Calu3 (cell line): ENCODE measurements at regions not wholly inside any gene's neighbourhood (a gene's known extent, or its start where the extent isn't known, plus 50 kb on each side); places are given as distances from the start of the nearest gene placed in this dataset.

Experiments
- BruUV-seq: library from RNA; stranded (reverse); fragments of 400-500 nt; replicated peaks from 2 replicates; lab custom pipeline; 2021; lab: Mats Ljungman, UMichigan
- CTCF ChIA-PET: fragments of 300-600 bp; sonication (Branson Sonifier 250); formaldehyde crosslinking; loops from one replicate; lab custom pipeline; 2022; ENCODE audit warnings: antibody characterized with exemption; lab: Charles Lee
- DNase-seq: peaks from one replicate; pipeline ENCODE4 v3.0.0; 2022
- H3K27ac Mint-ChIP-seq: one replicate; pipeline ENCODE4 v1.8.0; 2022; ENCODE audit warnings: mixed read lengths; ENCODE audit not compliant: unreplicated experiment
- H3K27me3 Mint-ChIP-seq: one replicate; pipeline ENCODE4 v1.8.0; 2022; ENCODE audit warnings: mixed read lengths; ENCODE audit not compliant: unreplicated experiment
- H3K36me3 Mint-ChIP-seq: one replicate; pipeline ENCODE4 v1.8.0; 2022; ENCODE audit warnings: mild to moderate bottlenecking, moderate library complexity, mixed read lengths; ENCODE audit not compliant: insufficient read depth, unreplicated experiment
- H3K4me1 Mint-ChIP-seq: one replicate; pipeline ENCODE4 v1.8.0; 2022; ENCODE audit warnings: mild to moderate bottlenecking, low read depth, mixed read lengths; ENCODE audit not compliant: unreplicated experiment
- H3K4me3 Mint-ChIP-seq: one replicate; pipeline ENCODE4 v1.8.0; 2022; ENCODE audit warnings: mild to moderate bottlenecking, low read depth, moderate library complexity, mixed read lengths; ENCODE audit not compliant: unreplicated experiment
- H3K9me3 Mint-ChIP-seq: one replicate; pipeline ENCODE4 v1.8.0; 2022; ENCODE audit warnings: low read depth, mixed read lengths; ENCODE audit not compliant: unreplicated experiment
- intact Hi-C: fragments of 100-400 bp; cut with micrococcal nuclease; formaldehyde crosslinking; loops from one replicate; pipeline ENCODE4 v1.10.0; 2022; ENCODE audit not compliant: unreplicated experiment
- TF ChIP-seq, protein P1 (sequence below): fragments of 200-600 bp; IDR thresholded peaks from one replicate; pipeline ENCODE4 v1.8.0; 2022; ENCODE audit warnings: antibody characterized with exemption; ENCODE audit not compliant: unreplicated experiment

DNA sequence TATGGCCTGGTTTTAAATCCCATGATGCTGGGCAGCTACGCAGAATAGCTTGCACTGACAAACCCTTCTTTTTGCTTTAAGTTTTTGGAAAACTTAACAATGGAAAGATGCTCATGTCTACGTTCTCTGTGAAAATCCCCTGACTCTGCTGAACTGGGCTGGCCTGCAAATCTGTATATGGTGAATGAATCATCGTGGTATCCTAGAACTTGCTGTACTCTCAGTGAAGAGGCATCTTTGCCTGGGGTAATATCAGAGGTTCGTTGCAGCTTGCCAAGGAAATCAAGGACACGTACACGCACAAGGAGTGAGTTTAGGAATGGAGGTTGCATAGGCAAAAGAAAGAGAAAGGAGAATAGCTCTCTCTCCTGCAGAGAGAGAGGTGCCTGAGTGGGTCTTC, 382.0 kb upstream of the ADARB2 start:
- BruUV-seq = no TSS peak
- Mint-ChIP-seq H3K4me1 (no peaks in the 10 kb centered on the region), H3K4me3 (no peak overlapping the region), H3K27me3 (no peaks in the 10 kb centered on the region), H3K27ac (no peak overlapping the region), H3K9me3 (peaks cover 6% of the 10 kb centered on the region), H3K36me3 (no peaks in the 10 kb centered on the region)
- CTCF ChIA-PET = no interaction called here
- no peak for DNase-seq
- intact Hi-C loops = no loop called here
- TF ChIP-seq, protein P1, sequence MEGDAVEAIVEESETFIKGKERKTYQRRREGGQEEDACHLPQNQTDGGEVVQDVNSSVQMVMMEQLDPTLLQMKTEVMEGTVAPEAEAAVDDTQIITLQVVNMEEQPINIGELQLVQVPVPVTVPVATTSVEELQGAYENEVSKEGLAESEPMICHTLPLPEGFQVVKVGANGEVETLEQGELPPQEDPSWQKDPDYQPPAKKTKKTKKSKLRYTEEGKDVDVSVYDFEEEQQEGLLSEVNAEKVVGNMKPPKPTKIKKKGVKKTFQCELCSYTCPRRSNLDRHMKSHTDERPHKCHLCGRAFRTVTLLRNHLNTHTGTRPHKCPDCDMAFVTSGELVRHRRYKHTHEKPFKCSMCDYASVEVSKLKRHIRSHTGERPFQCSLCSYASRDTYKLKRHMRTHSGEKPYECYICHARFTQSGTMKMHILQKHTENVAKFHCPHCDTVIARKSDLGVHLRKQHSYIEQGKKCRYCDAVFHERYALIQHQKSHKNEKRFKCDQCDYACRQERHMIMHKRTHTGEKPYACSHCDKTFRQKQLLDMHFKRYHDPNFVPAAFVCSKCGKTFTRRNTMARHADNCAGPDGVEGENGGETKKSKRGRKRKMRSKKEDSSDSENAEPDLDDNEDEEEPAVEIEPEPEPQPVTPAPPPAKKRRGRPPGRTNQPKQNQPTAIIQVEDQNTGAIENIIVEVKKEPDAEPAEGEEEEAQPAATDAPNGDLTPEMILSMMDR = no peak

DNA sequence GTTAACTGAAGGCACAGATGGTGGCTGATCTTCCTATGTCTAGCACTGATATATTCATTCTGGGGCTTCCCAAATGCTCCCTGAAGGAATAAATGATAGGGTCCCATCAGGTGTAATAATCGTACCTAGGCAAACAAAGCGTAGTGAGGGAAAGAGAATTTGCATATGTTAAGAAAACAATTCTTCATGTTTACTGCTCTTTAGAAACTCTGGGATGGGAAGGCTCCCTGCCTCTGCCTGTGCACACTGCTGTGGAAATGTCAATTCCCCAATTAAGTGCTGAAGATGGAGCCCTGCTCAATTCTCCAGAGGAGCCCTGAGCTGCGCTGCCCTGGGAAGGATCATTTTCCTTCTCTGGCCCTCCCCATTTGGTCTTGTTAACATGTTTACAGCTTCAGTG, 380.9 kb upstream of the ADARB2 start:
- no peaks in the 10 kb centered on the region for H3K4me1 Mint-ChIP-seq
- CTCF ChIA-PET = no interaction called here
- no peak for DNase-seq
- no peak overlapping the region for H3K4me3 Mint-ChIP-seq
- H3K27ac Mint-ChIP-seq = no peak overlapping the region
- BruUV-seq = no TSS peak
- peaks cover 6% of the 10 kb centered on the region for H3K9me3 Mint-ChIP-seq
- intact Hi-C loops = no loop called here
- TF ChIP-seq, protein P1 = no peak
- H3K27me3 Mint-ChIP-seq = no peaks in the 10 kb centered on the region
- no peaks in the 10 kb centered on the region for H3K36me3 Mint-ChIP-seq

DNA sequence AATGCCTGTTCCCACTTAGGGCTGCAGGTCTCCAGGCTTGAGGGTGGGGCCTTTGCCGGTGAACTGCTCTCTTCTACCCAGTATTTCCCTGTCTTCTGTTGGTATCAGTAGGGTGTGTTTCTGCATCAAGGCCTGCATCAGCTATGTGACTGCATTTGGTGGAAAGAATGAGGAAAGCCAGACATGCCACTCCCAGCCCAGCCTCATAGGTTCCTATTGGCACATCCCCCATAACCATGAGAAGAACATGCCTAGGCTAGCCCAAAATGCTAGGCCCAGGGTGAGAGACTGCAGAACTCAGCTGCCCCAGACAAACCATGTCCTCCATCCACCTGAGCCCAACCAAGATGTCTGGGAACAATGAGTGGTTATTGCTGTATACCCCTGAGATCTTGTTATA, 380.3 kb upstream of the ADARB2 start:
- TF ChIP-seq, protein P1 = no peak
- H3K9me3 Mint-ChIP-seq = peaks cover 6% of the 10 kb centered on the region
- CTCF ChIA-PET = no interaction called here
- H3K36me3 Mint-ChIP-seq = no peaks in the 10 kb centered on the region
- no peak overlapping the region for H3K4me3 Mint-ChIP-seq
- DNase-seq = no peak
- no peak overlapping the region for H3K27ac Mint-ChIP-seq
- no peaks in the 10 kb centered on the region for H3K27me3 Mint-ChIP-seq
- BruUV-seq = no TSS peak
- no peaks in the 10 kb centered on the region for H3K4me1 Mint-ChIP-seq
- intact Hi-C loops = no loop called here

DNA sequence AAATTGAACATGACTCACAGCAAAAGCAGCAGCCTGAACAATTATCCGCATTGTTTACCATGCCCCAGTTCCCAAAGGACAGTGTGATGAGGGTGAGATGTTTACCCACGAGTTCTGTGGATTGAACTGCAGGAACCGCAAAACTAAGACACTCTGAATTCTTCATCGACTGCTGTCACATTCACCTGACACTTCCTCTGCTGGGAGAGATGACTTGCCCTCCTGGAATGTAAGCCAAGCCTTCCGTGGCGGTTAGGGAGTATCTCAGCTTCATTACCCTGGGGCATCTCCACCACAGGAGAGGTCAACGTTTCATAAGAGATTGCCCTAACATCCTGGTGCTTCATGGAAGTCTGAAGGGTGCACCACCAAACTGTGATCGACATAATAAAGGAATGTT, 374.6 kb upstream of the ADARB2 start:
- CTCF ChIA-PET = no interaction called here
- TF ChIP-seq, protein P1 = no peak
- Mint-ChIP-seq H3K4me1 (no peaks in the 10 kb centered on the region), H3K4me3 (no peak overlapping the region), H3K27me3 (no peaks in the 10 kb centered on the region), H3K9me3 (peaks cover 2% of the 10 kb centered on the region), H3K27ac (no peak overlapping the region), H3K36me3 (no peaks in the 10 kb centered on the region)
- no peak for DNase-seq
- intact Hi-C loops = no loop called here
- BruUV-seq = no TSS peak
